Heart left ventricle (tissue), 13 donors: ENCODE measurements at regions not wholly inside any gene's neighbourhood (a gene's known extent, or its start where the extent isn't known, plus 50 kb on each side); places are given as distances from the start of the nearest gene placed in this dataset.

ENCODE experiments used
- CTCF ChIP-seq, 12 donors: fragments of 200-600 bp; sonication (generic) in 4 of 12; IDR thresholded peaks; one replicate each; pipeline versions ENCODE4 v1.5.0 to v1.8.0; 2018 to 2022; ENCODE audit warnings: antibody characterized with exemption in 12 of 12, mild to moderate bottlenecking in 5 of 12
- POLR2A ChIP-seq, 2 donors: fragments of 450-650 bp; IDR thresholded peaks; one replicate each; pipeline ENCODE4 v1.6.1; 2017; ENCODE audit warnings: antibody characterized with exemption in 2 of 2, mild to moderate bottlenecking in 2 of 2, moderate library complexity in 2 of 2
- donor health status: ischemic (EF 13 %, LVEDD 7.1; RV severe dilation, severe dysfunction).
- donor health status: DM: no; HTN: yes; CAD: no.
- donor health status: DM: no; HTN: no; CAD: no.
- donor health status: ischemic (EF 25% LVEDD 6.9; RV normal size, moderate dysfunction).
- donor health status: ischemic (EF 25% LVEDD 5.7; RV mildly dilated, moderate dysfunction).
- donor health status: ischemic (EF 35%, LVEDD 5.7; RV mildly dilated, moderate dysfunction).
- donor health status: nonischemic (EF 11% LVEDD 7.7; RV severe dilation, severe dysfunction).
- donor health status: DM: yes; HTN: yes; CAD: no.
- donor health status: PGD.
- donor health status: ischemic (EF 29% LVEDD 5.4; RV normal size, mild dysfunction).
- donor health status: nonischemic (EF 23%, LVEDD 6.1; RV moderate dilation, normal function).

GRCh38 chr1:215397106-215397505, 170.0 kb upstream of the KCTD3 start:
- TF ChIP-seq CTCF (IDR thresholded peaks at IDR 0.05): no peak
- TF ChIP-seq POLR2A (IDR thresholded peaks at IDR 0.05): no peak
